ENCODE measurements at regions not wholly inside any gene's neighbourhood (a gene's known extent, or its start where the extent isn't known, plus 50 kb on each side); places are given as distances from the start of the nearest gene placed in this dataset.

- TF ChIP-seq CTCF (IDR thresholded peaks at IDR 0.05) (no peak), POLR2A (IDR thresholded peaks at IDR 0.05) (no peak)
These were observed 284.6 kb upstream of the ANKRD30A start for GRCh38 chr10:36840788-36841187.
